B cell (primary cell): ENCODE measurements at regions not wholly inside any gene's neighbourhood (a gene's known extent, or its start where the extent isn't known, plus 50 kb on each side); places are given as distances from the start of the nearest gene placed in this dataset.

Experiments
- ATAC-seq: fragments of 200-7000 bp; cut with Tn5 transposase; one replicate; pipeline ENCODE4 v1.10.0; 2021; ENCODE audit warnings: low read depth, mild to moderate bottlenecking, moderate number of reproducible peaks, moderate library complexity
- CTCF ChIA-PET: fragments of 350-600 bp; sonication (Branson Sonifier 250); formaldehyde crosslinking; loops from one replicate; lab custom pipeline; 2021; ENCODE audit warnings: antibody characterized with exemption, inconsistent platforms; lab: Charles Lee
- POLR2A ChIA-PET: fragments of 350-600 bp; sonication (Branson Sonifier 250); formaldehyde crosslinking; loops from one replicate; lab custom pipeline; 2021; ENCODE audit warnings: antibody characterized with exemption; lab: Charles Lee
- DNase-seq: peaks from one replicate; pipeline ENCODE4 v3.0.0; 2013
- H2AFZ ChIP-seq: 2 replicates; pipeline ENCODE4 v1.6.1; 2012; ENCODE audit warnings: mild to moderate bottlenecking, low read depth, low read length; ENCODE audit not compliant: insufficient read depth, poor library complexity, severe bottlenecking
- H3K27ac ChIP-seq, 2 donors: 1 replicate in 1 of 2; 2 replicates in 1 of 2; pipeline ENCODE4 v1.5.1; 2012 to 2013; ENCODE audit warnings: low read length in 2 of 2, mild to moderate bottlenecking in 2 of 2, moderate library complexity in 1 of 2
- H3K27me3 ChIP-seq, 4 experiments: fragments of 200-600 bp in 1 of 4; sonication (generic) in 1 of 4; replicated peaks in 1 of 4; 1 replicate in 2 of 4; 2 replicates in 2 of 4; pipeline versions ENCODE4 v1.6.1 to v1.7.0; 2013 to 2016; ENCODE audit warnings: low read length in 3 of 4, mild to moderate bottlenecking in 2 of 4, mixed read lengths in 1 of 4, moderate library complexity in 1 of 4; ENCODE audit not compliant: insufficient read depth in 4 of 4, control insufficient read depth in 3 of 4; ENCODE audit errors: control extremely low read depth in 1 of 4
- H3K36me3 ChIP-seq, 2 experiments: replicated peaks in 1 of 2; 1 replicate in 1 of 2; 2 replicates in 1 of 2; pipeline versions ENCODE4 v1.6.1 to v1.7.1; 2013; ENCODE audit warnings: low read length in 1 of 2; ENCODE audit not compliant: insufficient read depth in 2 of 2, control insufficient read depth in 1 of 2; ENCODE audit errors: control extremely low read depth in 1 of 2, extremely low read depth in 1 of 2
- H3K4me1 ChIP-seq, 2 donors: fragments of 200-600 bp in 1 of 2; sonication (generic) in 1 of 2; 1 replicate in 1 of 2; 2 replicates in 1 of 2; pipeline versions ENCODE4 v1.5.1 to v1.6.1; 2013 to 2017; ENCODE audit warnings: low read length in 2 of 2; ENCODE audit not compliant: control insufficient read depth in 2 of 2, insufficient read depth in 2 of 2
- H3K4me2 ChIP-seq: replicated peaks from 2 replicates; pipeline ENCODE3; 2012; ENCODE audit warnings: mild to moderate bottlenecking, low read depth, low read length; ENCODE audit not compliant: poor library complexity, severe bottlenecking
- H3K4me3 ChIP-seq, 5 experiments: fragments of 200-600 bp in 1 of 5; sonication (generic) in 1 of 5; 1 replicate in 3 of 5; 2 replicates in 2 of 5; pipeline versions ENCODE4 v1.5.1 to v1.7.0; 2011 to 2016; ENCODE audit warnings: low read length in 4 of 5, mild to moderate bottlenecking in 4 of 5, low read depth in 2 of 5, control low read depth in 1 of 5, moderate library complexity in 1 of 5; ENCODE audit not compliant: insufficient read depth in 1 of 5; ENCODE audit errors: control extremely low read depth in 1 of 5, extremely low read depth in 1 of 5
- H3K79me2 ChIP-seq: fragments of 200-600 bp; sonication (generic); one replicate; pipeline ENCODE4 v1.6.0; 2016; ENCODE audit warnings: low read length; ENCODE audit not compliant: control insufficient read depth, insufficient read depth
- H3K9ac ChIP-seq: fragments of 200-600 bp; sonication (generic); 2 replicates; pipeline ENCODE4 v1.6.1; 2017; ENCODE audit warnings: mild to moderate bottlenecking, low read length, moderate library complexity
- H3K9me3 ChIP-seq, 3 donors: one replicate each; pipeline versions ENCODE4 v1.6.1 to v1.7.1; 2013; ENCODE audit warnings: low read length in 2 of 3; ENCODE audit not compliant: control insufficient read depth in 2 of 3, insufficient read depth in 1 of 3; ENCODE audit errors: control extremely low read depth in 1 of 3
- H4K20me1 ChIP-seq: 2 replicates; pipeline ENCODE4 v1.6.0; 2012; ENCODE audit warnings: mild to moderate bottlenecking, low read length; ENCODE audit not compliant: insufficient read depth, control insufficient read depth, poor library complexity, severe bottlenecking
- H3K27ac Mint-ChIP-seq: one replicate; pipeline ENCODE4 v1.8.0; 2021; ENCODE audit warnings: mixed read lengths
- H3K27me3 Mint-ChIP-seq: one replicate; pipeline ENCODE4 v1.8.0; 2021; ENCODE audit warnings: mixed read lengths
- H3K4me1 Mint-ChIP-seq: one replicate; pipeline ENCODE4 v1.8.0; 2021; ENCODE audit warnings: mixed read lengths
- H3K4me3 Mint-ChIP-seq: one replicate; pipeline ENCODE4 v1.8.0; 2021; ENCODE audit warnings: mixed read lengths
- H3K9me3 Mint-ChIP-seq: one replicate; pipeline ENCODE4 v1.8.0; 2022; ENCODE audit warnings: mixed read lengths; ENCODE audit not compliant: insufficient read depth
- EZH2 ChIP-seq: IDR thresholded peaks from 2 replicates; pipeline ENCODE4 v1.6.1; 2012; ENCODE audit warnings: borderline replicate concordance, low read depth, mild to moderate bottlenecking, moderate library complexity, low read length; ENCODE audit not compliant: insufficient read depth, poor library complexity, severe bottlenecking
- WGBS: methylation state at CpG from one replicate; pipeline ENCODE4 v1.1.5; 2013; ENCODE audit warnings: missing lambda C conversion rate; ENCODE audit not compliant: insufficient coverage; 5-methylcytosine and 5-hydroxymethylcytosine counted together
- intact Hi-C: fragments of 100-400 bp; cut with micrococcal nuclease; formaldehyde crosslinking; loops from one replicate; pipeline ENCODE4 v1.10.0; 2022
- TF ChIP-seq, protein P1 (sequence below): fragments of 200-600 bp; IDR thresholded peaks from one replicate; pipeline ENCODE4 v1.8.0; 2022; ENCODE audit warnings: antibody characterized with exemption, mild to moderate bottlenecking

DNA sequence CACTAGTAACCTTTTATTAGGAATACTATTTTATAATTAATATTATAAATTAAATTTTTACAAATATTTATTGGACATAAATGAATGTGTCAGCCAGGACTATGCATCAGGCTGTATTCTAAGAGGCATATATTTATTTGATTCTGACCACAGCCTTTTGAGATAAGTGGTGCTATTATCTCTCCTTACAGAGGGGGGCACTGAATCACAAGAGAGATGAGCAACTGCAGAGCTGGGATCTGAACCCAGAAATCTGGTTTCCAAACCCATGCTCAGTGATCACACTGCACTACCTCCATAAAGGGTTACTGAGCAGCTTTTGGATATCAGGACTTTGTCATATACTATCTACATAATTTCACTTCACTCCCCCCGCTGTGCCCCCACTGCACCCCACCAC lies 322.0 kb downstream of the TMA16 start:
- POLR2A ChIA-PET = no interaction called here
- H4K20me1 ChIP-seq = no peaks in the 10 kb centered on the region
- H3K27me3 Mint-ChIP-seq = no peaks in the 10 kb centered on the region
- H3K9me3 ChIP-seq = no peaks in the 10 kb centered on the region
- intact Hi-C loops = no loop called here
- H3K4me1 Mint-ChIP-seq = peaks cover 14% of the 10 kb centered on the region
- TF ChIP-seq, protein P1, sequence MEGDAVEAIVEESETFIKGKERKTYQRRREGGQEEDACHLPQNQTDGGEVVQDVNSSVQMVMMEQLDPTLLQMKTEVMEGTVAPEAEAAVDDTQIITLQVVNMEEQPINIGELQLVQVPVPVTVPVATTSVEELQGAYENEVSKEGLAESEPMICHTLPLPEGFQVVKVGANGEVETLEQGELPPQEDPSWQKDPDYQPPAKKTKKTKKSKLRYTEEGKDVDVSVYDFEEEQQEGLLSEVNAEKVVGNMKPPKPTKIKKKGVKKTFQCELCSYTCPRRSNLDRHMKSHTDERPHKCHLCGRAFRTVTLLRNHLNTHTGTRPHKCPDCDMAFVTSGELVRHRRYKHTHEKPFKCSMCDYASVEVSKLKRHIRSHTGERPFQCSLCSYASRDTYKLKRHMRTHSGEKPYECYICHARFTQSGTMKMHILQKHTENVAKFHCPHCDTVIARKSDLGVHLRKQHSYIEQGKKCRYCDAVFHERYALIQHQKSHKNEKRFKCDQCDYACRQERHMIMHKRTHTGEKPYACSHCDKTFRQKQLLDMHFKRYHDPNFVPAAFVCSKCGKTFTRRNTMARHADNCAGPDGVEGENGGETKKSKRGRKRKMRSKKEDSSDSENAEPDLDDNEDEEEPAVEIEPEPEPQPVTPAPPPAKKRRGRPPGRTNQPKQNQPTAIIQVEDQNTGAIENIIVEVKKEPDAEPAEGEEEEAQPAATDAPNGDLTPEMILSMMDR = no peak
- TF ChIP-seq EZH2 = no peak
- H3K4me1 ChIP-seq = peaks cover 3 to 13% of the 10 kb centered on the region in 2 donors
- no peak overlapping the region for H3K9ac ChIP-seq
- H3K27ac Mint-ChIP-seq = no peak overlapping the region
- no CpG with 5 or more reads among the region's 1 CpG for WGBS
- H2AFZ ChIP-seq = no peak overlapping the region
- H3K4me3 ChIP-seq = no peak overlapping the region
- H3K79me2 ChIP-seq = no peaks in the 10 kb centered on the region
- no peak for ATAC-seq
- H3K27ac ChIP-seq = no peak overlapping the region
- no peaks in the 10 kb centered on the region for H3K27me3 ChIP-seq
- H3K4me3 Mint-ChIP-seq = no peak overlapping the region
- H3K36me3 ChIP-seq = no peaks in the 10 kb centered on the region
- no peaks in the 10 kb centered on the region for H3K9me3 Mint-ChIP-seq
- CTCF ChIA-PET = no interaction called here
- H3K4me2 ChIP-seq = no peak overlapping the region
- DNase-seq = no peak

DNA sequence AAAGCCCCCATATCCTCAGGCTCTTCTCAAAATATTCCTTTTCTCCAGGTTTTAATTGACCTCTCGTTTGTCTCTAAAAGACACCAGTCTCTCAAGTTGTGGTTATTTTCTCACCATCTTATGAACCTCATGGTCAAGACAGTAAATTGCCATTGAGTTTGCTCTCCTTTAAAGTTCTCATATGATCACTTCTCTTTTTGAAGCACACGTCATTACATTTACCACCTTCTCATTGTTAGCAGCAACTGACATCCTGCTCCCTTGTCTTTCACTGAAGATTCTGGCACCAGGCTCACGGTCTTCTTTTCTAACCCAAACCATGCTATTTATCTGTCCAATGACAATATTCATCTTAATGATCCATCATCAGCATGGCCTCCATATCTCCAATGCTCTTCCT lies 324.2 kb downstream of the TMA16 start:
- WGBS = 59% methylated on average over 3 of the region's 3 CpGs
- ATAC-seq (no peak), DNase-seq (no peak)
- Mint-ChIP-seq H3K4me3 (no peak overlapping the region), H3K4me1 (peaks cover 14% of the 10 kb centered on the region), H3K9me3 (no peaks in the 10 kb centered on the region), H3K27me3 (no peaks in the 10 kb centered on the region), H3K27ac (no peak overlapping the region)
- intact Hi-C loops = no loop called here
- Histone ChIP-seq H4K20me1 (no peaks in the 10 kb centered on the region), H2AFZ (no peak overlapping the region), H3K27ac (no peak overlapping the region), H3K4me1 (peaks cover 3 to 13% of the 10 kb centered on the region in 2 donors), H3K9ac (no peak overlapping the region), H3K79me2 (no peaks in the 10 kb centered on the region), H3K4me3 (no peak overlapping the region), H3K36me3 (no peaks in the 10 kb centered on the region), H3K27me3 (no peaks in the 10 kb centered on the region), H3K9me3 (no peaks in the 10 kb centered on the region), H3K4me2 (no peak overlapping the region)
- CTCF ChIA-PET = no interaction called here
- TF ChIP-seq EZH2 = no peak
- TF ChIP-seq, protein P1 = no peak
- POLR2A ChIA-PET = no interaction called here
